ENCODE measurements at regions not wholly inside any gene's neighbourhood (a gene's known extent, or its start where the extent isn't known, plus 50 kb on each side); places are given as distances from the start of the nearest gene placed in this dataset.

DNA sequence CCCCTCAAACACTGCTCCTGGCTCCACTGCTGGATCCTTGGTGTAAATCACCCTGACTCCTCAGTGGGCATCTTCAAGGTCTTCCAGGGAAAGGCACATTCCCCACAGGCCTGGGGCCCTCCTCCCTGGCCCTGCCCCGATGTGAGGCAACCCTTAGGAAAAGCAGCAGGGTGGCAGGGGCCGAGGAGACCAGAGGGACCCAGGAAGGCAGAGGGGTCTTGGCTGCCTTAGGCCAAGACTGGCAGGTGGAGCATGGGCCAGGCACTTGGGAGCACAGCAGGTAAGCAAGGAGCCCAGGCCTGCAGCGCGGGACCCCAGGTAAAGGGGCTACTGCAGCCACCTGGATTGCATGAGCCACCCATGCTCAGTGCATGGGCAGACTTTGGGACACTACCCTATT is 96.9 kb downstream of the GYPC start:
- DNase-seq (ENCODE audit: low spot score) = no peak
- H3K27me3 ChIP-seq (replicated peaks; ENCODE audit: insufficient read depth) = no peaks in the 10 kb centered on the region
- no peaks in the 10 kb centered on the region for H3K9me3 ChIP-seq

DNA sequence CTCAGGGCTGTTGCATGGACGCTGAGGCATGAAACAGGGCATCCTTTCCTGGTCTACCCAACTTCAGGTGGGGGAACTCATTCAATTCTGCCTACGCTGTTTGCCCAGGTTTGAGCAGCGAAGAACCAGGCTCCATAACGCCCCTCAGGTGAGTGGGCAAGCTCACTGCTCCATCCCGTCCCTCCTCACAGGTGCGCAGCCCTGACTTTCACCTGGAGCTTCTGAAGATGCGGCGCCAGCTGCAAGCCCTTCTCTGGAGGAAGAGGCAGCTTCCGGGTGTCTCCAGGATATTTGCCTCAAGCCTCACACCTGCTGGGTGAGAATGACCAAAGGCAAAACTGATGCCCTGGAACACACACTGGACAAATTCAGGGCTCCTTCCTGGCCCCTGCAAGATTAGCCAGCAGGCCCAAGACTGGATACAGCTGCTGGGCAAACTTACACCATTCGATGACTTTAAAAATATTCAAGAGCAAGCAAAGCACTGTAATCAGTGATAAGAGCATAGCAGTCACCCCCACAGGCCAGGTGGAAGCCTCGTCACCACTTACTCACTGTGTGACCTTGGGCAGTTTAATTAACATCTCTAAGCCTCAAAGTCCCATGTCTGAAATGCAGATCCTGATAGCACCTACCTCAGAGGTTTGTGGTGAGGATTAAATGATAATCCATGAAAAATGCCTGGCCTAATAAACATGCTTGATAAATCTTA is 97.7 kb downstream of the GYPC start:
- ATAC-seq (ENCODE audit: insufficient number of reproducible peaks, low FRiP score, low read depth) = no peak
- no peak for DNase-seq (ENCODE audit: low spot score)
- no peaks in the 10 kb centered on the region for H3K4me1 ChIP-seq (ENCODE audit: control insufficient read depth in 1 of 2, low read depth in 2 of 2)
- H3K27me3 ChIP-seq (replicated peaks; ENCODE audit: insufficient read depth) = no peaks in the 10 kb centered on the region
- TF ChIP-seq, protein P1, sequence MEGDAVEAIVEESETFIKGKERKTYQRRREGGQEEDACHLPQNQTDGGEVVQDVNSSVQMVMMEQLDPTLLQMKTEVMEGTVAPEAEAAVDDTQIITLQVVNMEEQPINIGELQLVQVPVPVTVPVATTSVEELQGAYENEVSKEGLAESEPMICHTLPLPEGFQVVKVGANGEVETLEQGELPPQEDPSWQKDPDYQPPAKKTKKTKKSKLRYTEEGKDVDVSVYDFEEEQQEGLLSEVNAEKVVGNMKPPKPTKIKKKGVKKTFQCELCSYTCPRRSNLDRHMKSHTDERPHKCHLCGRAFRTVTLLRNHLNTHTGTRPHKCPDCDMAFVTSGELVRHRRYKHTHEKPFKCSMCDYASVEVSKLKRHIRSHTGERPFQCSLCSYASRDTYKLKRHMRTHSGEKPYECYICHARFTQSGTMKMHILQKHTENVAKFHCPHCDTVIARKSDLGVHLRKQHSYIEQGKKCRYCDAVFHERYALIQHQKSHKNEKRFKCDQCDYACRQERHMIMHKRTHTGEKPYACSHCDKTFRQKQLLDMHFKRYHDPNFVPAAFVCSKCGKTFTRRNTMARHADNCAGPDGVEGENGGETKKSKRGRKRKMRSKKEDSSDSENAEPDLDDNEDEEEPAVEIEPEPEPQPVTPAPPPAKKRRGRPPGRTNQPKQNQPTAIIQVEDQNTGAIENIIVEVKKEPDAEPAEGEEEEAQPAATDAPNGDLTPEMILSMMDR (IDR thresholded peaks at IDR 0.05) = no peak
- no peak overlapping the region for H3K4me3 ChIP-seq
- no peak overlapping the region for H3K27ac ChIP-seq
- H3K36me3 ChIP-seq = no peaks in the 10 kb centered on the region
- H3K9me3 ChIP-seq = no peaks in the 10 kb centered on the region

More for the DNA sequence above, 96.9 kb downstream of the GYPC start:
- no peak overlapping the region for H3K4me3 ChIP-seq
- TF ChIP-seq, protein P1 (IDR thresholded peaks at IDR 0.05) = no peak
- no peaks in the 10 kb centered on the region for H3K4me1 ChIP-seq (ENCODE audit: control insufficient read depth in 1 of 2, low read depth in 2 of 2)
- ATAC-seq (ENCODE audit: insufficient number of reproducible peaks, low FRiP score, low read depth) = no peak
- no peaks in the 10 kb centered on the region for H3K36me3 ChIP-seq
- no peak overlapping the region for H3K27ac ChIP-seq

DNA sequence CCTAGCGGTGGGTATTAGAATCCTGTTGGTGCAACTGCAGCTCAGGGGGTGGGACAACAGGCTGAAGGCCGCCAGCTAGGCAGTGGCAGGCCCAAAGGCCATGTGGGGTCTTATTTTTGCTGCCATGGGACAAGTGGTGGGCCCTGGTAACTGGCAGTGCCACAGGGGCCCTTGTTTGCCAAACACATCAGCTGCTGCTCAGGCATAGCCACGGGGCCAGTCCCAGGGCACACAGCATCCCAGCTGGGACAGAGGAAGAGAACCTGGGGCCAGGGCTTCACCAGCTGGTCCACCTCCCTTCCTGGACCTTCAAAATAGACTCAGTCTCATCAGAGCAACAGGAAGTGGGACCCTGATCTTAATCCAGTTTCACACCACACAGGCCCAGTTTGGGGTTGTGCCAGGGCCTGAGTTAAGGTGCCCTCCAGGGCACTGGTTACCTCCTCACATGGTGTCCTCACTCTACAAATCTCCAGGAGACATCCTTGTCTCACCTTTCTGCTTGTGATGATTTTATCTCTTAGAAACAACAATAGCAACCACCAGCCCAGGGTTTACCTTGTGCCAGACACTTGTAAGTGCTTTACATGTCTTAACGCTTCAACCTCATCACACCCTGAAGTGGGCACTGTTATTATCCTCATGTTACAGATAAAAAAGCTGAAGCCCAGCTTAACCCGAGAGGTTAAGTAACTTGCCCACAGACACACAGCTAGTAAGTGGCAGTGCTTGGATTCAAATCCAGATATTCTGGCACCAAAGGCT is 98.5 kb downstream of the GYPC start:
- no peak for DNase-seq (ENCODE audit: low spot score)
- ATAC-seq (ENCODE audit: insufficient number of reproducible peaks, low FRiP score, low read depth) = no peak
- Histone ChIP-seq H3K27ac (no peak overlapping the region), H3K4me1 (ENCODE audit: control insufficient read depth in 1 of 2, low read depth in 2 of 2) (no peaks in the 10 kb centered on the region), H3K36me3 (no peaks in the 10 kb centered on the region), H3K4me3 (no peak overlapping the region), H3K27me3 (replicated peaks; ENCODE audit: insufficient read depth) (no peaks in the 10 kb centered on the region), H3K9me3 (no peaks in the 10 kb centered on the region)
- TF ChIP-seq, protein P1 (IDR thresholded peaks at IDR 0.05) = no peak

DNA sequence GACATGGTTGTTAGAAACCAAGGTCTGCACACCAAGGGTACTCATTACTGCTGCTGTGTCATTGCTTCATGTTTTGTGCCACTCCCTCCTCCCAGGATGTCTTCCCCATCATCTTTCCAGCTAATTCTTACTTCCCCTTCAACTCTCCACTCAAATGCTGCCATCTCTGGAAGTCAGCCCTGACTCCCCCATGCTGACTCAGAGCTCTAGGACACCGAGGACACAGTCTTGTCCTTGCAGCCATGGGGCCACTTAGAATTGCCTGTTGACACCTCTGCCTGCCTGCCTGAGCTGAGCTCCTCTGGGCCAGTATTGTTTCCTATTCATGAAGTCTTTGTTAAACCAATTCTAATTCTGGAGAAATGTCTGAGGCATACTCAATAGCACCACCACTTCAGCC is 100.2 kb downstream of the GYPC start:
- Histone ChIP-seq H3K9me3 (no peaks in the 10 kb centered on the region), H3K4me3 (no peak overlapping the region), H3K36me3 (no peaks in the 10 kb centered on the region), H3K27ac (no peak overlapping the region), H3K4me1 (ENCODE audit: control insufficient read depth in 1 of 2, low read depth in 2 of 2) (no peaks in the 10 kb centered on the region), H3K27me3 (replicated peaks; ENCODE audit: insufficient read depth) (no peaks in the 10 kb centered on the region)
- TF ChIP-seq, protein P1 (IDR thresholded peaks at IDR 0.05) = no peak
- ATAC-seq (ENCODE audit: insufficient number of reproducible peaks, low FRiP score, low read depth) (no peak), DNase-seq (ENCODE audit: low spot score) (no peak)

DNA sequence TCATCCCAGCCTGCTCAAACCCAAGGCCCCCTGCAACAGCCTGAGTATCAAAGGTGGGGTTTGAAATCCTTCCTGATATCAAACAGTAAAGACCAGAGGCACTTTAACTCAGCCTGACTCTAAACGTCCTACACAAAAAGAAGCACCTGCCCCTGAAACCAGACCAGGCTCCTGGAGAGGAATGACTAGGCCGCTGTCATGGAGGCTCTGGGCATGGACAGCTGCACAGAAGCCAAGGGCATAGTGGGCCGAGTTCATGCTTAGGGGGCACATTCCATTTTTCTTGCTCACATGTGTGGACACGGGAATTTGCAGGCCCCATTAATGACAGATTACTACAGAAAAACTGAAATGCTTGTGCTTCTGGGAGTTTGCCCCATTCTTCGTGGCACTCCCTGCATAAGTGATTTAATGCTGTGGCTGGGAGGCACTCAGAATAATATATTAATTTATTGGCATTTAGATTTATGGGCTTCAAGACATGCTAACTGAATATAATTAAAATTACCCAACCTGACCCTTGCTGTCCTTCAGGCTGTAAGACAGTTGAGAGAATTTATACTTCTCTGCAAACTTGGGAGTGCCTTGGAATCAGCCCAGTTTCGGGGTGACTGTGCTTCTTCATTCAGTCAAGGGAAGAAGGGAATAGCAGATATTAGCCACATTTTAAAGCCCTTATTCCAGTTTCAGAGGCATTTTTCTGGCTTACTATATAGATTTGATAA is 105.5 kb downstream of the GYPC start:
- Histone ChIP-seq H3K4me1 (ENCODE audit: control insufficient read depth in 1 of 2, low read depth in 2 of 2) (no peaks in the 10 kb centered on the region), H3K27me3 (replicated peaks; ENCODE audit: insufficient read depth) (no peaks in the 10 kb centered on the region), H3K4me3 (no peak overlapping the region), H3K27ac (no peak overlapping the region), H3K9me3 (no peaks in the 10 kb centered on the region), H3K36me3 (no peaks in the 10 kb centered on the region)
- ATAC-seq (ENCODE audit: insufficient number of reproducible peaks, low FRiP score, low read depth) (no peak), DNase-seq (ENCODE audit: low spot score) (no peak)
- TF ChIP-seq, protein P1 (IDR thresholded peaks at IDR 0.05) = no peak
